HTR-8/SVneo (cell line): ENCODE measurements at regions not wholly inside any gene's neighbourhood (a gene's known extent, or its start where the extent isn't known, plus 50 kb on each side); places are given as distances from the start of the nearest gene placed in this dataset.
A peak's percentile ranks its signal among the peaks of the same experiment; 100 is the strongest.

Experiments used
- DNase-seq: peaks from one replicate; pipeline ENCODE4 v3.0.0; 2011; ENCODE audit warnings: low spot score, mixed read lengths; ENCODE audit not compliant: insufficient read length
- FAIRE-seq: peaks from 2 replicates; lab custom pipeline; 2011; peaks lifted over from hg19 to GRCh38; lab: Jason Lieb, UNC

DNA sequence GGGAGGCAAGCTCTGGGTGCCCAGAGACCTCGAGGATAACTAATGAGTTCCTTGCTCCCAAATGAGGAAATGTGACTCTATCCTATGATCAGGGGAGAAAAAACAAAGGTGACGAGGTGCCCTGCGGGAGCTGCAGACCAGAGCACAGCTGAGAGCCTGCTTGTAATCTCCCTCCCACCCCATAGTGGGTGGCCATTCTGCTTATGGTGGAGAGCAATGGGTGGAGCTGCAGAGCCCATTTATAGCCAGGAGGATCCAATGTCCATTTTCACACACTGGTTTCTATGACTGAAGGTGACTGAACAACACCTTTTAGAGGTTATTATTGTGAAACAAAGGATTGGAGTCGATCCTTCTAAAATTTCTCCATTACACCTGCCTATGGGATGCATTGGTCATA lies 153.3 kb downstream of the COL6A3 start:
- FAIRE-seq (no peak), DNase-seq (no peak)

DNA sequence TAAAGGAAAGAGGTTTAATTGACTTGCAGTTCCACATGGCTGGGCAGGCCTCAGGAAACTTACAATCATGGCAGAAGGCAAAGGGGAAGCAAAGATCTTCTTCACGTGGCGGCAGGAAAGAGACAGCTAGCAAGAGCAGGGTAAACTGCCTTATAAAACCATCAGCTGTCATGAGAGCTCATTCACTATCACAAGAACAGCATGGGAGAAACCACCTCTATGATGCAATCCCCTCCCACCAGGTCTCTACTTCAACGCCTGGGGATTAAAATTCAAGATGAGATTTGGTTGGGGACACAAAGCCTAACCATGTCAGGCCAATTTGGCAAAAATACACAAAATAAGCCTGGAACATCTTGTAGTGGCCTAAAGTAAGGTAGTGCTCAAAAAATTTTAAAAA lies 152.6 kb downstream of the COL6A3 start:
- no peak for FAIRE-seq

DNA sequence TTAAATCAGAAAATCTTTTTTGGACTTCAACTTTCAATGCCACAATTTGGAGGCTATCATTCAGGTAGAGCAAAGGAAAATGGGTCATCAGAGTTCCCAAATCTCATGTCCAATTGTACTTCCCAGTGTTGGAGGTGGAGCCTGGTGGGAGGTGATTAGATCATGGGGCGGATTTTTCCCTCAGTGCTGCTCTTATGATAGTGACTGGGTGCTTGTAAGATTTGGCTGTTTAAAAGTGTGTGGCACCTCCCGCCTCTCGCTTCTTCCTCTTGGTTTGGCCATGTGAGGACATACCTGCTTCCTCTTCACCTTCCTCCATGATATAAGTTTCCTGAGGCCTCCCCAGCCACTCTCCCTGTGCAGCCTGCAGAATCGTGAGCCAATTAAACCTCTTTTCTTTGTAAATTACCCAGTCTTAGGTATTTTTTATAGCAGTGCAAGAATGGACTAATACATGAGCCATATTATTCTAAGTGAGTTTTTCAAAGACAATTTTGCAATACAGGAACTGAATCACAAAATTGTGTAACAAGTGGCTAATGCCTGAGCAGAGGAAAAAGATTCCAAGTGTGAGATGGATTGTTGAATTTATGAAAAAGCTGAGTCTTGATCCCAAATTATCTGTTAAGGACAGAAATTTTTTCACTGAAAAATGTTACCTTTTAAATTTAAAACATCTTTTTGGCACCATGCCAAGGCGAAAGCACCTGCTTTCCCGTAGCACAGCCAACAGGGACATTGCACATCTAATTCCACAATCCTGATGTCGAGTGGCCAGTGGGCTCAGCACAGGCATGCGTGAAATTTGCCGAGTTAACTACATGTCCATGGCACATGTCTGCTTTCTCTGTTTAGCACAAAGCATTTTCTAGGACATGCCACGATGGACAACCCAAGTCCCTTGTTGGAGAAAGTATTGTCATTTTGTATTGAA lies 150.9 kb downstream of the COL6A3 start:
- DNase-seq = peak; percentile 23
- FAIRE-seq = peak; percentile 9

More for the DNA sequence above, 152.6 kb downstream of the COL6A3 start:
- DNase-seq = no peak

DNA sequence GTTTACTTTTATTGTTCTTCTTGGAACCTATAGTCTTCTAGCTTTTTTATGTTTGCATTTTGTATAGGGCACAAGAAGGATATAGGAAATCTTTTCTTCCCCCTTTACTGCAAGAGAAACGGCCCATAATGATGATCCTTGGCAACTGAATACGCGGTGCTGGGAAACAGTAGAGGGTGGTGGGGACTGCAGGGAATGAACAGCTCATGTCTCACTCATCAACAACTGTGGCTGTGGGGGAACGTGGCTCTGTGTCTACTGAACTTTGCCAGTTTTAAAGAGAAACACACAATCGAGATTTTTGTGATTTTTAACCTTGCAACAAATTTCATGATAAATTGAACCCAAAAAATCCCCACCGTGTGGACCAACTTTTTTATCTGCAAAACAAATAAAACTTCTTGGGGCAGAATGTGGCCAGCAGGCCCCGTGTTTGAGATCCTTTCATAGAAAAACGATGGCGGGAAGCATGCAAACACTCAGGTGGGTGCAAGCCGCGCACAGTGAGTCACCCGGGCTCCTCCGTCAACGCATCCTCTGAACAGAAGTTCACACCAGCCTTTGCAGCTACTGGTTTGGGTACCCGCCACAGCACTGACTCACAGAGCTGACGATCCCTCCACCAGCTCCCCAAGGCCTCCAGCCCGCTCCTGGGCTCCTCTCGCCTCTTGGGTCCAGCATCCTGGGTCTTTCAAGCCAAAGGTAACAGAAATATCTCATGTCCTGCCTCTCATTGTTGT lies 149.3 kb downstream of the COL6A3 start:
- FAIRE-seq (no peak), DNase-seq (no peak)

DNA sequence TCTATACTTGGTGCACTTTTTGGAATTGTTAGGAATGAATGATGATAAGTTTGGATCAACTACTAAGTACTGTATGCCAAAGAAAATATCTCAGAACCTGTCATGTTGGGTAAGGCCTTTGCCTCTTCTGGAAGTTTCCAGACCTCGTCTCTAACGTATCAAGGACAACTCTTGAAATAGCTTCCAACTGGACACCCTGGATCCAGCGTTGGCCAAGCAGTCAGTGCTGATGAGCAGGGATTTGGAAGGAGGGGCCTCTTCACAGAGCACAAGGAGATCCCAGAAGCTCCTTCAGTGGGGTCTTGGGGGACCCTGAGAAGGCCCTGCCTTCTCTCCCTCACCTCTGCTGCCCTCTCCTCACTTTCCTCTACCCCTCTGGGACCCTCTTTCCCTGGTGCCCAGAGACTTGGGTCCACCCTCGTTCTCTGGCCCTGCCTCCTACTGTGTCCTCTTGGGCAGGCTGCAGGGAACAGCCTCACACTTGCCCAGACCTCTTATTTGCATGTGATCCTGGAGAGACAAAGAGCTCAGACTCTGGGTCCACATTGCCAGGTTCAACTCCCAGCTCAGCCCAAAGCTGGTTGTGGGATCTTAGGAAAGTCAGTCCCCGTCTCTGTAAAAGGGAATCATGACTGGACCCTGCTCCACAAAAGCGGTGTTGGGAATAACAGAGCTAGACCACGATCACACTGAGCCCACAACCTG lies 145.8 kb downstream of the COL6A3 start:
- DNase-seq = no peak
- no peak for FAIRE-seq

DNA sequence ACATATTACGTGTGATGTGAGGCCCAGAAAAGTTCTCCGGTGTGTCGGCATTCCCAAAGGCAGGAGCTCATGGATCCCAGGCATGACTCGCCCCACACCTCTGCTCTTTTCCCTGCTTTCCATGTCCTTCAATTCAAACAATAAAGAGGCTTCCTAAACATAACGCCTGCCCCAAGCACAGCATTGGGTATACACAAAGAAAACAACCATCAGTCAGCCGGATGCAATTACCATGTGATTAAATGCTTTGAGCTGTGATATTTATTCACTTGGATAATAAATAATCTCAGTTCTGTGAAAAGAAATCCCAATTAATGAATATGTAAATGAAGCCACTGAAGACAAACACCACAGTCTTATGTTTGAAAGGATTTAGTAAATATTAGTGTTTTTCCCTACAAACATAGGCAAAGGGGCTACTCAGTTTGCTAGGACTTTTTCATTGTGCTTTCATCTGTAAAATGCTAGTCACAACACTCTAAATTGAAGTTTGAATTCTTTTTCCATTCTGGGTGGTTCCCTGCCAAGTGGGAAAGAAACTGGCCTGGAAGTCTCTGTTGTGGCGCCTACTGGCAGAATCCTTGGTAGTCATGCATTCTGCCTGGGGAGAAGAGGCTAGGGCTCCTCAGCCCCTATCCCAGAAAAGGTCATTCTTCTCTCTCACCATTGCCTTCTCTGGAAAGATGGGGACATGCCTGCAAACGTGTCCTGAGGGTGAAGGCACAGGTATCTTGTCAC lies 144.7 kb downstream of the COL6A3 start:
- FAIRE-seq (no peak), DNase-seq (no peak)

DNA sequence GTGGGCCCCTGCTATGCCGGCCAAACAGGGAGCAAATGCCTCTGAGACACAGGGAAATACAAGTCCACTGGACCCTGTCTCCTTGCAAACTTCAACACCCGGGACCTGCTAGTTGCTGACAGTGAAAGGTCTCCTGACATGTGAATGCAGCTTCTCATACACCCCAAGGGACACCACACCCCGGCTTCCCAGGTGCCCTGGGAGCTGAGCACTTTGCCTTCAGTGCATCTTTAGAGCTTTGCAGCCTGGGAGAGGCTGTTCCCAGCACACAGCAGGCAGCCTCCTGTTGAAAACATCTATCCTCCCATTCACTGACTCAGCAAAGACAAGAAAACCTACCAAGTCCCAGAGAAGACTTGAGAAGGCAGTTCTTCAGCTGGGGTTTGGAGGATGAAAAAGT lies 143.4 kb downstream of the COL6A3 start:
- DNase-seq (no peak), FAIRE-seq (no peak)

DNA sequence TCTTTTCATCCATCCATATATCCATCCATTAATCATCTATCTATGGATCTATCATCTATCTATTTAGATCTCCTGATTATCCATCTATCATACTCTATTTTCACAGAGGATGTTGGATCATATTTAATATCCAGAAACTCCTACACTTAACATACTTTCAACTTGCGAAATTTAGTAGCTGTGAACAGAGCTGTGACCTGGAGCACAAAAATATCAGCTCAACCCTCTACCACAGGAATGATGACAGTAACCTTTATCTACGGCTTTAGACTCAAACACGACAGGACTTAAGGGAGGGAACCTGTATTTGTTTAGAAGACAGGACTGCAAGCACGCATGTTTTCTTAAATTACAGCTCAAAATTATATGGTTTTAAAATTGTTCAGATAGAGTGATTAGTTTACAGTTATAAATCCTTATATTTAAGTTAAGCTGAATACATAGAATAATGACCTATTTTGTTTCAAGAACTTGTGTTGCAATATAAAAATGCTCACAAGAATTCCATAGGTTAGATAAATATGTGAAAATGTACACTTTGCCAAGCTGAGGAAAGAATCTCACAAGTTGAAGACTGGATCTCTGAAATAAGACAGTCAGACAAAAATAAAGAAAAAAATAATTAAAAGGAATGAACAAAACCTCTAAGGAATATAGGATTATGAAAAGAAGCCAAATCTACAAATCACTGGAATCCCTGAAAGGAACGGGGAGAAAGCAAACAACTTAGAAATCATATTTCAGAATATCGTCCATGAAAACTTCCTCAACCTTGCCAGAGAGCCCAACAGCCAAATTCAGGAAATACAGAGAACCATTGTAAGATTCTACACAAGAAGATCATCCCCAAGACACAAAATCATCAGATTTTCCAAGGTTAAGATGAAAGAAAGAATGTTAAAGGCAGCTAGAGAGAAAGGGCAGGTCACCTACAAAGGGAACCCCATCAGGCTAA lies 142.0 kb downstream of the COL6A3 start:
- no peak for FAIRE-seq

More for the DNA sequence above, 142.0 kb downstream of the COL6A3 start:
- no peak for DNase-seq
